ENCODE measurements at regions not wholly inside any gene's neighbourhood (a gene's known extent, or its start where the extent isn't known, plus 50 kb on each side); places are given as distances from the start of the nearest gene placed in this dataset.

GRCh38 chr2:7621018-7621814 is 704.0 kb downstream of the RNF144A start:
- no peak overlapping the region for H3K27ac Mint-ChIP-seq
- no peaks in the 10 kb centered on the region for H3K27me3 Mint-ChIP-seq
- TF ChIP-seq, protein P1, sequence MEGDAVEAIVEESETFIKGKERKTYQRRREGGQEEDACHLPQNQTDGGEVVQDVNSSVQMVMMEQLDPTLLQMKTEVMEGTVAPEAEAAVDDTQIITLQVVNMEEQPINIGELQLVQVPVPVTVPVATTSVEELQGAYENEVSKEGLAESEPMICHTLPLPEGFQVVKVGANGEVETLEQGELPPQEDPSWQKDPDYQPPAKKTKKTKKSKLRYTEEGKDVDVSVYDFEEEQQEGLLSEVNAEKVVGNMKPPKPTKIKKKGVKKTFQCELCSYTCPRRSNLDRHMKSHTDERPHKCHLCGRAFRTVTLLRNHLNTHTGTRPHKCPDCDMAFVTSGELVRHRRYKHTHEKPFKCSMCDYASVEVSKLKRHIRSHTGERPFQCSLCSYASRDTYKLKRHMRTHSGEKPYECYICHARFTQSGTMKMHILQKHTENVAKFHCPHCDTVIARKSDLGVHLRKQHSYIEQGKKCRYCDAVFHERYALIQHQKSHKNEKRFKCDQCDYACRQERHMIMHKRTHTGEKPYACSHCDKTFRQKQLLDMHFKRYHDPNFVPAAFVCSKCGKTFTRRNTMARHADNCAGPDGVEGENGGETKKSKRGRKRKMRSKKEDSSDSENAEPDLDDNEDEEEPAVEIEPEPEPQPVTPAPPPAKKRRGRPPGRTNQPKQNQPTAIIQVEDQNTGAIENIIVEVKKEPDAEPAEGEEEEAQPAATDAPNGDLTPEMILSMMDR (IDR thresholded peaks at IDR 0.05): no peak
- DNase-seq (no peak), ATAC-seq (peak; percentile 27)
- H3K4me3 Mint-ChIP-seq: no peak overlapping the region
- H3K9me3 Mint-ChIP-seq: peaks cover 4% of the 10 kb centered on the region
- CTCF ChIA-PET: no interaction called here
- POLR2A ChIA-PET: interaction anchor here (1.0 kb wide), 1 partner anchor 12 kb away, joined by 3 read pairs; no protein-coding TSS in a partner anchor
- no peaks in the 10 kb centered on the region for H3K36me3 Mint-ChIP-seq (ENCODE audit: low read depth)
- intact Hi-C loops (cut with micrococcal nuclease): no loop called here
- H3K4me1 Mint-ChIP-seq (ENCODE audit: low read depth): peaks cover 22% of the 10 kb centered on the region

GRCh38 chr2:7625392-7626138 is 708.4 kb downstream of the RNF144A start:
- intact Hi-C loops (cut with micrococcal nuclease): no loop called here
- Mint-ChIP-seq H3K4me3 (no peak overlapping the region), H3K9me3 (peaks cover 4% of the 10 kb centered on the region), H3K4me1 (ENCODE audit: low read depth) (peaks cover 15% of the 10 kb centered on the region), H3K27ac (no peak overlapping the region), H3K36me3 (ENCODE audit: low read depth) (no peaks in the 10 kb centered on the region), H3K27me3 (no peaks in the 10 kb centered on the region)
- ATAC-seq (no peak), DNase-seq (no peak)
- CTCF ChIA-PET: interaction anchor here (1.0 kb wide), 1 partner anchor 13 kb away, joined by 3 read pairs; no protein-coding TSS in a partner anchor
- POLR2A ChIA-PET: interaction anchor here (1.0 kb wide), 1 partner anchor 24 kb away, joined by 3 read pairs; no protein-coding TSS in a partner anchor
- TF ChIP-seq, protein P1 (IDR thresholded peaks at IDR 0.05): no peak

GRCh38 chr2:7626139-7626537 is 708.9 kb downstream of the RNF144A start:
- no peak for DNase-seq
- ChIA-PET POLR2A (no interaction called here), CTCF (interaction anchor here (1.0 kb wide), 1 partner anchor 12 kb away, joined by 3 read pairs; no protein-coding TSS in a partner anchor)
- Mint-ChIP-seq H3K27ac (no peak overlapping the region), H3K4me1 (ENCODE audit: low read depth) (peaks cover 12% of the 10 kb centered on the region), H3K9me3 (peaks cover 2% of the 10 kb centered on the region), H3K4me3 (no peak overlapping the region), H3K27me3 (no peaks in the 10 kb centered on the region), H3K36me3 (ENCODE audit: low read depth) (no peaks in the 10 kb centered on the region)
- intact Hi-C loops (cut with micrococcal nuclease): no loop called here
- TF ChIP-seq, protein P1 (IDR thresholded peaks at IDR 0.05): no peak
- ATAC-seq: no peak

DNA sequence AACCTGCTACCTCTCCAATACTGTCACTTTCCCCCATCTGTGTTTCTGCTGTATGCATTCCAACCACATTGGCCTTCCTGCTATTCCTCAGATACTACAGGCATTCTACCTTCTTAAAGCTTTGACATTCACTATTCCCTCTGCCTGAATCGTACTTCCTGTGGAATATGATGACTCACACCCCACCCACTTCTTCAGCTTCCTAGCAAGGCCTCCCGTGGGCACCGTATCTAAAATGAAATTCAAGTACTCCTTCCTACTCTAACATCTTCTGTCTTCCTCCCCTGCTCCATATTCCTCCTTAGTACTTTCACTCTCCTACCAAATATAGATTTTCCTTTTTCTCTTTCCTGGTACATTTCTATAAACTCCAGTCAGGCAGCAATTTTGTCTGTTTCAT is 710.4 kb downstream of the RNF144A start:
- ATAC-seq: no peak
- POLR2A ChIA-PET: no interaction called here
- no peak for DNase-seq
- peaks cover 5% of the 10 kb centered on the region for H3K4me1 Mint-ChIP-seq (ENCODE audit: low read depth)
- intact Hi-C loops (cut with micrococcal nuclease): no loop called here
- H3K36me3 Mint-ChIP-seq (ENCODE audit: low read depth): no peaks in the 10 kb centered on the region
- no peaks in the 10 kb centered on the region for H3K9me3 Mint-ChIP-seq
- no peak overlapping the region for H3K27ac Mint-ChIP-seq
- TF ChIP-seq, protein P1 (IDR thresholded peaks at IDR 0.05): no peak
- H3K4me3 Mint-ChIP-seq: no peak overlapping the region
- no peaks in the 10 kb centered on the region for H3K27me3 Mint-ChIP-seq
- CTCF ChIA-PET: no interaction called here

DNA sequence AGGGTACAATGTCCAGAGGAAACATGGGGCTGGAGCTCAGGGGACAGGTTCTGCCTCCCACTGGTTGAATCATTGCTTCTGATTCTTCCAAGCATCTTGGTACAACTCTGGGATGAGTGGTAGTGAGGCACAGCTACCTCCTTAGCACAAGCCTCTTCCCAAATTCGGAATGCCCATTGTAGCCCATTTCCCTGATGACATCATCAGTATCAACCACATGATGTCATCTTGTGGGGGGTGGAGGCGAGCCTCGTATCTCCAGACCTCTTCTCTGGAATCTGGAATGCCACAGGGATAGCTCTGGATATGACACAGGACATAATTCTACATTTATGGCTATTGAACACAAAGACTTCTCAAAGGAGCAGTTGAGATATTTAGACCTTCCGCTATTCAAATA is 715.2 kb downstream of the RNF144A start:
- intact Hi-C loops (cut with micrococcal nuclease): no loop called here
- Mint-ChIP-seq H3K4me3 (no peak overlapping the region), H3K27me3 (no peaks in the 10 kb centered on the region), H3K9me3 (no peaks in the 10 kb centered on the region), H3K27ac (no peak overlapping the region), H3K36me3 (ENCODE audit: low read depth) (no peaks in the 10 kb centered on the region), H3K4me1 (ENCODE audit: low read depth) (no peaks in the 10 kb centered on the region)
- TF ChIP-seq, protein P1 (IDR thresholded peaks at IDR 0.05): no peak
- ChIA-PET POLR2A (no interaction called here), CTCF (interaction anchor here (0.7 kb wide), 1 partner anchor 18 kb away, joined by 3 read pairs; no protein-coding TSS in a partner anchor)
- DNase-seq (no peak), ATAC-seq (no peak)
